Right cardiac atrium (tissue), 5 donors: ENCODE measurements at regions not wholly inside any gene's neighbourhood (a gene's known extent, or its start where the extent isn't known, plus 50 kb on each side); places are given as distances from the start of the nearest gene placed in this dataset.
"Not testable (repeated sequence)": the region's sequence is repeated elsewhere in the genome, so short reads cannot be mapped to it uniquely, and the experiment has no call there.

Experiments
- ATAC-seq, 2 donors: fragments of 200-7000 bp; cut with Tn5 transposase; one replicate each; pipeline versions ENCODE4 v1.8.0 to v1.9.1; 2020; ENCODE audit warnings: moderate library complexity in 2 of 2, mild to moderate bottlenecking in 1 of 2
- DNase-seq, 3 donors: peaks; one replicate each; pipeline ENCODE4 v3.0.0-alpha.2; 2020
- H3K27ac ChIP-seq: one replicate; pipeline ENCODE4 v1.5.1; 2013; ENCODE audit warnings: mild to moderate bottlenecking, low read length, control low read depth, moderate library complexity
- H3K27me3 ChIP-seq: one replicate; pipeline ENCODE4 v1.6.1; 2013; ENCODE audit not compliant: control insufficient read depth, insufficient read depth
- H3K4me1 ChIP-seq: one replicate; pipeline ENCODE4 v1.6.1; 2013; ENCODE audit warnings: low read length; ENCODE audit not compliant: control insufficient read depth, insufficient read depth
- H3K4me3 ChIP-seq: one replicate; pipeline ENCODE4 v1.5.1; 2013; ENCODE audit warnings: low read length, control low read depth
- H3K9me3 ChIP-seq: one replicate; pipeline ENCODE4 v1.6.1; 2013; ENCODE audit warnings: low read length; ENCODE audit not compliant: control insufficient read depth
- WGBS: extraction: QIAGEN DNeasy Blood & Tissue Kit; methylation state at CpG from one replicate; pipeline ENCODE4 v1.1.7; 2013; 5-methylcytosine and 5-hydroxymethylcytosine counted together
- intact Hi-C, 4 donors: fragments of 100-400 bp; cut with DNase I; formaldehyde crosslinking; loops; one replicate each; pipeline versions ENCODE4 v1.11.0 to v1.14.0; 2022 to 2023
- donor health status: healthy with polysubstance abuse.
- donor health status: DM: no; HTN: yes; CAD: no.
- donor health status: DM: no; HTN: no; CAD: no.
- donor health status: DM: no; HTN: yes; CAD: no; lungs with severe emphysema.
- donor health status: DM: yes; HTN: yes; CAD: no.

GRCh38 chr9:60525879-60526686 lies 388.1 kb upstream of the SPATA31A5 start:
- intact Hi-C loops, H3K4me3 ChIP-seq, H3K4me1 ChIP-seq, DNase-seq, H3K27me3 ChIP-seq, H3K27ac ChIP-seq, H3K9me3 ChIP-seq: not testable (repeated sequence)
- 46% methylated on average over 10 of the region's 10 CpGs for WGBS
- peak in 1 of 2 donors; percentile 35 for ATAC-seq

GRCh38 chr9:60526694-60527231 lies 387.4 kb upstream of the SPATA31A5 start:
- H3K4me3 ChIP-seq, intact Hi-C loops, H3K27me3 ChIP-seq, ATAC-seq, H3K9me3 ChIP-seq, DNase-seq, H3K27ac ChIP-seq, H3K4me1 ChIP-seq: not testable (repeated sequence)
- 49% methylated on average over 3 of the region's 3 CpGs for WGBS

GRCh38 chr9:60544518-60544917 lies 369.7 kb upstream of the SPATA31A5 start:
- 89% methylated on average over 10 of the region's 10 CpGs for WGBS
- intact Hi-C loops, H3K9me3 ChIP-seq, H3K4me1 ChIP-seq, H3K4me3 ChIP-seq, DNase-seq, H3K27me3 ChIP-seq, ATAC-seq, H3K27ac ChIP-seq: not testable (repeated sequence)

GRCh38 chr9:60545346-60545877 lies 368.8 kb upstream of the SPATA31A5 start:
- H3K9me3 ChIP-seq, result no peaks in the 10 kb centered on the region
- no peaks in the 10 kb centered on the region for H3K4me1 ChIP-seq
- intact Hi-C loops, result no loop called here
- H3K27me3 ChIP-seq, result no peaks in the 10 kb centered on the region
- DNase-seq (peak in 1 of 3 donors; percentile 31), ATAC-seq (no peak)
- no peak overlapping the region for H3K4me3 ChIP-seq
- H3K27ac ChIP-seq, result no peak overlapping the region
- 88% methylated on average over 19 of the region's 19 CpGs for WGBS

GRCh38 chr9:60545878-60546385 lies 368.3 kb upstream of the SPATA31A5 start:
- no peak overlapping the region for H3K27ac ChIP-seq
- H3K27me3 ChIP-seq, result no peaks in the 10 kb centered on the region
- DNase-seq (peak in 2 of 3 donors; percentile 29 to 52), ATAC-seq (no peak)
- WGBS, result 91% methylated on average over 27 of the region's 27 CpGs
- H3K4me3 ChIP-seq, result no peak overlapping the region
- H3K4me1 ChIP-seq, result no peaks in the 10 kb centered on the region
- intact Hi-C loops, result no loop called here
- H3K9me3 ChIP-seq, result no peaks in the 10 kb centered on the region

DNA sequence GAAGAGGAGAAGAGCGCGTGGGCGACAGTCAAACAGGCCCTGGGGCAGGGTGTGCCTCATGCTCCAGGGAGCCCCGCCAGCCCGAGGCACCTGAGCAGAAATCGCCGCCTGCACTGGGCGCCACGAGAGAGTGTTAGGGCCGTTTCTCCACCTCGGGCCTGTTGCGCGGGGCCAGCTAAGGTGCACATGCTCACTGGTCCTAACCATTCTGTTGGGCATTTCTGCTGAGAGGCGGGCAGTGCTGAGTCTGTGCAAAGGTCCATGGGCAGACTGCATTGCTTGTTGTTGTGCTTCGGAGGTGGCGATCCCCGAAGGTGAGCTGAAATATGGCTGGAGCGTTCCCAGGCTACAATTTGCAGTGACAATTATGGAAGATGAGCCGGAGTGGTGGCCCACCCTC lies 367.8 kb upstream of the SPATA31A5 start:
- 93% methylated on average over 19 of the region's 19 CpGs for WGBS
- no peaks in the 10 kb centered on the region for H3K27me3 ChIP-seq
- H3K9me3 ChIP-seq, result no peaks in the 10 kb centered on the region
- DNase-seq (peak in 2 of 3 donors; percentile 29 to 35), ATAC-seq (no peak)
- no peak overlapping the region for H3K27ac ChIP-seq
- intact Hi-C loops, result no loop called here
- no peaks in the 10 kb centered on the region for H3K4me1 ChIP-seq
- no peak overlapping the region for H3K4me3 ChIP-seq

GRCh38 chr9:60546990-60547389 lies 367.2 kb upstream of the SPATA31A5 start:
- ATAC-seq, intact Hi-C loops: not testable (repeated sequence)

More at GRCh38 chr9:60546990-60547389, 367.2 kb upstream of the SPATA31A5 start:
- not testable (repeated sequence) for H3K27ac ChIP-seq, H3K4me3 ChIP-seq, H3K4me1 ChIP-seq, H3K9me3 ChIP-seq, H3K27me3 ChIP-seq, DNase-seq
- WGBS, result 91% methylated on average over 18 of the region's 18 CpGs
